ENCODE measurements at regions not wholly inside any gene's neighbourhood (a gene's known extent, or its start where the extent isn't known, plus 50 kb on each side); places are given as distances from the start of the nearest gene placed in this dataset.

- POLR2A ChIA-PET: no interaction called here
- Mint-ChIP-seq H3K27ac (ENCODE audit: low read depth, unreplicated experiment) (no peak overlapping the region), H3K36me3 (ENCODE audit: insufficient read depth, unreplicated experiment) (no peaks in the 10 kb centered on the region), H3K9me3 (ENCODE audit: unreplicated experiment) (no peaks in the 10 kb centered on the region), H3K27me3 (ENCODE audit: insufficient read depth, unreplicated experiment) (no peaks in the 10 kb centered on the region), H3K4me1 (ENCODE audit: insufficient read depth, unreplicated experiment) (no peaks in the 10 kb centered on the region), H3K4me3 (ENCODE audit: unreplicated experiment) (no peak overlapping the region)
- intact Hi-C loops (cut with micrococcal nuclease): no loop called here
- DNase-seq (ENCODE audit: unreplicated experiment): no peak
- TF ChIP-seq CTCF (IDR thresholded peaks at IDR 0.05; ENCODE audit: unreplicated experiment): no peak
- BruUV-seq (replicated peaks): no TSS peak
- CTCF ChIA-PET: no interaction called here
Measured at GRCh38 chr12:28640519-28640918, 450.3 kb downstream of the CCDC91 start.

DNA sequence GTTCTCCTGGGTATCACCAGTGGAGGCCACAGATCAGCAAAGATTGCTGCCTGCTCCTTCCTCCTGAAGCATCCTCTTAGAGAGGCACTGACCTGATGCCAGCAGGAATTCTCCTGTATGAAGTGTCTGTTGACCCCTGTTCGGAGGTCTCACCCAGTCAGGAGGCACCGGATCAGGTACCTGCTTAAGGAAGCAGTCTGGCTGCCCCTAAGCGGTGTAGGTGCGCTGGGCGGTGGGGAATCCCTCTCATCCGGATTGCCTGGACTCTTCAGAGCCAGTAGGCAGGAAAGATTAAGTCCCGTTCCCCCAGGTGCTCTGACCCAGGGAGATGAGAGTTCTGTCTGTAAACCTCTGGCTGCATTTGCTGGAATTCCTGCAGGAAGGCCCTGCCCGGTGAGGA, 455.2 kb downstream of the CCDC91 start:
- POLR2A ChIA-PET: no interaction called here
- no peak overlapping the region for H3K4me3 Mint-ChIP-seq (ENCODE audit: unreplicated experiment)
- TF ChIP-seq CTCF (IDR thresholded peaks at IDR 0.05; ENCODE audit: unreplicated experiment): no peak
- no peaks in the 10 kb centered on the region for H3K27me3 Mint-ChIP-seq (ENCODE audit: insufficient read depth, unreplicated experiment)
- H3K4me1 Mint-ChIP-seq (ENCODE audit: insufficient read depth, unreplicated experiment): no peaks in the 10 kb centered on the region
- DNase-seq (ENCODE audit: unreplicated experiment): no peak
- no peak overlapping the region for H3K27ac Mint-ChIP-seq (ENCODE audit: low read depth, unreplicated experiment)
- no peaks in the 10 kb centered on the region for H3K9me3 Mint-ChIP-seq (ENCODE audit: unreplicated experiment)
- intact Hi-C loops (cut with micrococcal nuclease): no loop called here
- no peaks in the 10 kb centered on the region for H3K36me3 Mint-ChIP-seq (ENCODE audit: insufficient read depth, unreplicated experiment)
- BruUV-seq (replicated peaks): no TSS peak
- CTCF ChIA-PET: no interaction called here

GRCh38 chr12:28645891-28646290, 455.6 kb downstream of the CCDC91 start:
- POLR2A ChIA-PET: interaction anchor here (0.7 kb wide), 1 partner anchor 100 kb away, joined by 3 read pairs; no protein-coding TSS in a partner anchor
- BruUV-seq (replicated peaks): no TSS peak
- intact Hi-C loops (cut with micrococcal nuclease): no loop called here

GRCh38 chr12:28650906-28651305, 460.6 kb downstream of the CCDC91 start:
- TF ChIP-seq CTCF (IDR thresholded peaks at IDR 0.05; ENCODE audit: unreplicated experiment): no peak
- Mint-ChIP-seq H3K4me1 (ENCODE audit: insufficient read depth, unreplicated experiment) (no peaks in the 10 kb centered on the region), H3K27ac (ENCODE audit: low read depth, unreplicated experiment) (no peak overlapping the region), H3K36me3 (ENCODE audit: insufficient read depth, unreplicated experiment) (no peaks in the 10 kb centered on the region), H3K27me3 (ENCODE audit: insufficient read depth, unreplicated experiment) (no peaks in the 10 kb centered on the region), H3K9me3 (ENCODE audit: unreplicated experiment) (no peaks in the 10 kb centered on the region), H3K4me3 (ENCODE audit: unreplicated experiment) (no peak overlapping the region)
- DNase-seq (ENCODE audit: unreplicated experiment): no peak
- intact Hi-C loops (cut with micrococcal nuclease): no loop called here
- ChIA-PET CTCF (no interaction called here), POLR2A (interaction anchor here (0.8 kb wide), 1 partner anchor 563 kb away, joined by 3 read pairs; no protein-coding TSS in a partner anchor)
- BruUV-seq (replicated peaks): no TSS peak

More at GRCh38 chr12:28645891-28646290, 455.6 kb downstream of the CCDC91 start:
- Mint-ChIP-seq H3K4me3 (ENCODE audit: unreplicated experiment) (no peak overlapping the region), H3K36me3 (ENCODE audit: insufficient read depth, unreplicated experiment) (no peaks in the 10 kb centered on the region), H3K27ac (ENCODE audit: low read depth, unreplicated experiment) (no peak overlapping the region), H3K27me3 (ENCODE audit: insufficient read depth, unreplicated experiment) (no peaks in the 10 kb centered on the region), H3K9me3 (ENCODE audit: unreplicated experiment) (no peaks in the 10 kb centered on the region), H3K4me1 (ENCODE audit: insufficient read depth, unreplicated experiment) (no peaks in the 10 kb centered on the region)
- CTCF ChIA-PET: interaction anchor here (0.6 kb wide), 1 partner anchor 58 kb away, joined by 4 read pairs; no protein-coding TSS in a partner anchor
- TF ChIP-seq CTCF (IDR thresholded peaks at IDR 0.05; ENCODE audit: unreplicated experiment): no peak
- no peak for DNase-seq (ENCODE audit: unreplicated experiment)

Measured in MCF 10A (cell line).